ENCODE measurements at regions not wholly inside any gene's neighbourhood (a gene's known extent, or its start where the extent isn't known, plus 50 kb on each side); places are given as distances from the start of the nearest gene placed in this dataset.

- Mint-ChIP-seq H3K4me3 (no peak overlapping the region), H3K27ac (no peak overlapping the region), H3K36me3 (ENCODE audit: low read depth) (no peaks in the 10 kb centered on the region), H3K27me3 (no peaks in the 10 kb centered on the region), H3K9me3 (no peaks in the 10 kb centered on the region), H3K4me1 (no peaks in the 10 kb centered on the region)
- no peak for DNase-seq
- ChIA-PET CTCF (no interaction called here), POLR2A (no interaction called here)
Measured at GRCh38 chr9:117542021-117542420, 127.2 kb upstream of the ASTN2 start.

DNA sequence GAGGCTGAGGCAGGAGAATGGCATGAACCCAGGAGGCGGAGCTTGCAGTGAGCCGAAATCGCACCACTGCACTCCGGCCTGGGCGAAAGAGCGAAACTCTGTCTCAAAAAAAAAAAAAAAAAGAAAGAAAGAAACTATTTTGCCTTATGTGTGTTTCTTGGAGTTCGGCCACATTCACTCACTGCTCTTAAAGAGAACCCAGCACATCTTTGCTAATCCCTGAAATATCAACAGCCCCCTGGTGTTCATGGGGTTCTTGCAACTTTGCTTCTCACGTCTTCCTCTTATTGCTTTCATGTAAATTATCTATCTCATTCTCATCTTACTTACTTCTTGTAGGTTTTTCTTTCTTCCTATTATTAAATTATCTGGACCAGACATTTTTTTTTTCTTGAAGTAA lies 126.3 kb upstream of the ASTN2 start:
- Mint-ChIP-seq H3K27me3 (no peaks in the 10 kb centered on the region), H3K27ac (no peak overlapping the region), H3K4me1 (no peaks in the 10 kb centered on the region), H3K9me3 (no peaks in the 10 kb centered on the region), H3K36me3 (ENCODE audit: low read depth) (no peaks in the 10 kb centered on the region), H3K4me3 (no peak overlapping the region)
- no peak for DNase-seq
- POLR2A ChIA-PET, result no interaction called here
- CTCF ChIA-PET, result no interaction called here

- ChIA-PET POLR2A (no interaction called here), CTCF (no interaction called here)
- no peaks in the 10 kb centered on the region for H3K4me1 Mint-ChIP-seq
- H3K4me3 Mint-ChIP-seq, result no peak overlapping the region
- no peak for DNase-seq
- no peaks in the 10 kb centered on the region for H3K9me3 Mint-ChIP-seq
- H3K36me3 Mint-ChIP-seq (ENCODE audit: low read depth), result no peaks in the 10 kb centered on the region
- H3K27ac Mint-ChIP-seq, result no peak overlapping the region
- no peaks in the 10 kb centered on the region for H3K27me3 Mint-ChIP-seq
Measured at GRCh38 chr9:117535973-117536372, 121.1 kb upstream of the ASTN2 start.

GRCh38 chr9:117535434-117535833 lies 120.6 kb upstream of the ASTN2 start:
- POLR2A ChIA-PET, result no interaction called here
- no peak overlapping the region for H3K27ac Mint-ChIP-seq

DNA sequence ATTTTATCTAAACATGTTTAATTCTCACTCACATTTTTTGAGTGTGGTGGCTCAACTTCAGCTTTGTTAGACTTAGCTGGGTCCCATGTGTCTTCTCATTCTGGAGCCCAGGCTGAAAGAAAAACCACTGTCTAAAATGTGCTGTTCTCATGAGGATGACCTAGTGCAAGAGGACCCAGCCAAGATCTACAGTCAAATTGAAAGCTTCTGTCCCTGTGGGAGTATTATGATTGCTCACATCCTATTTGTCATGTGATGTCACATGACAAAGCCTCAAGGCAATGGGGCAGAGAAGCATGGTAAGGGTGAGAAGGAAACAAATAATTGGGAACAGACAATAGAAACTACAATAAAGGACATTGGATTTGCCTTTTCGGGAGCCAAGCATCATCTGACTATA lies 113.4 kb upstream of the ASTN2 start:
- no peak overlapping the region for H3K27ac Mint-ChIP-seq
- no peak overlapping the region for H3K4me3 Mint-ChIP-seq
- no peaks in the 10 kb centered on the region for H3K27me3 Mint-ChIP-seq
- H3K4me1 Mint-ChIP-seq, result no peaks in the 10 kb centered on the region
- no peaks in the 10 kb centered on the region for H3K36me3 Mint-ChIP-seq (ENCODE audit: low read depth)
- POLR2A ChIA-PET, result no interaction called here
- no peak for DNase-seq
- CTCF ChIA-PET, result no interaction called here
- H3K9me3 Mint-ChIP-seq, result no peaks in the 10 kb centered on the region

More at GRCh38 chr9:117535434-117535833, 120.6 kb upstream of the ASTN2 start:
- no peaks in the 10 kb centered on the region for H3K27me3 Mint-ChIP-seq
- H3K9me3 Mint-ChIP-seq, result no peaks in the 10 kb centered on the region
- no peaks in the 10 kb centered on the region for H3K4me1 Mint-ChIP-seq
- no peak for DNase-seq
- H3K36me3 Mint-ChIP-seq (ENCODE audit: low read depth), result no peaks in the 10 kb centered on the region
- CTCF ChIA-PET, result no interaction called here
- no peak overlapping the region for H3K4me3 Mint-ChIP-seq

GRCh38 chr9:117526674-117527073 lies 111.8 kb upstream of the ASTN2 start:
- CTCF ChIA-PET, result no interaction called here
- no peak overlapping the region for H3K4me3 Mint-ChIP-seq

DNA sequence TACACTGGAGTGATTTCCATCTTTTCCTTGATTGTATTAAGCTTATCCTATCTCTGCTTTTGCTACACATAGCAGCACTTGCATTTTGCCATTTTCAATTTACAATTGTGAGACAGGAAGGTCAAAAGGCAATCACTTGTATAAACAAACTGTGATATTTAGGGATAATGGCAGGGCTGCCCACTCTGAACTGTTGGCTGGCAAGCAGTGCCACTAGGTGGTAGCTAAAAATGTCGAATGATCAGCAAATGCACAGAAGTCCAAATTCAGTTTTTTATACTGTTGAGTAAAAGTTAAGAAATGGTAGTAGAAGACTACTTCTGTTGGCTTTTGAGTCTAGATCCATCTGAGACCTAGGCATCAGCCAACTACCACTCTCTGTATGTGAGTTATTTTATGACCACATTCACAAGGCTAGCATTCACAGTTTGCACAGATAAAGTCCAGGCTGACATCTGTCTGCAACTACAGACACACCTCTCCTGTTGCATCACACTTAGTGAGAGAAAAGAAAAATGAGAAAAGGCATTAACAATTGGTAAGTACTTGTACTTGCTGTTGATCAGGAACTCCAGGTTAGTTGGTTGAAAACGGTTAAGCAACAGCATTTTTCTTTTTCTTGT lies 108.8 kb upstream of the ASTN2 start:
- Mint-ChIP-seq H3K27ac (no peak overlapping the region), H3K36me3 (ENCODE audit: low read depth) (no peaks in the 10 kb centered on the region), H3K27me3 (no peaks in the 10 kb centered on the region), H3K9me3 (peaks cover 4% of the 10 kb centered on the region), H3K4me3 (no peak overlapping the region), H3K4me1 (no peaks in the 10 kb centered on the region)
- POLR2A ChIA-PET, result no interaction called here
- DNase-seq, result no peak
- CTCF ChIA-PET, result no interaction called here

More at GRCh38 chr9:117526674-117527073, 111.8 kb upstream of the ASTN2 start:
- no peak for DNase-seq
- H3K9me3 Mint-ChIP-seq, result no peaks in the 10 kb centered on the region
- POLR2A ChIA-PET, result no interaction called here
- H3K27ac Mint-ChIP-seq, result no peak overlapping the region
- H3K4me1 Mint-ChIP-seq, result no peaks in the 10 kb centered on the region
- H3K27me3 Mint-ChIP-seq, result no peaks in the 10 kb centered on the region
- no peaks in the 10 kb centered on the region for H3K36me3 Mint-ChIP-seq (ENCODE audit: low read depth)

GRCh38 chr9:117521293-117521692 lies 106.4 kb upstream of the ASTN2 start:
- CTCF ChIA-PET, result no interaction called here
- Mint-ChIP-seq H3K27me3 (no peaks in the 10 kb centered on the region), H3K9me3 (peaks cover 4% of the 10 kb centered on the region)

GRCh38 chr9:117516676-117517632 lies 102.1 kb upstream of the ASTN2 start:
- no peaks in the 10 kb centered on the region for H3K27me3 Mint-ChIP-seq

More at GRCh38 chr9:117521293-117521692, 106.4 kb upstream of the ASTN2 start:
- H3K27ac Mint-ChIP-seq, result no peak overlapping the region
- H3K36me3 Mint-ChIP-seq (ENCODE audit: low read depth), result no peaks in the 10 kb centered on the region
- no peaks in the 10 kb centered on the region for H3K4me1 Mint-ChIP-seq
- H3K4me3 Mint-ChIP-seq, result no peak overlapping the region
- DNase-seq, result no peak
- POLR2A ChIA-PET, result no interaction called here

DNA sequence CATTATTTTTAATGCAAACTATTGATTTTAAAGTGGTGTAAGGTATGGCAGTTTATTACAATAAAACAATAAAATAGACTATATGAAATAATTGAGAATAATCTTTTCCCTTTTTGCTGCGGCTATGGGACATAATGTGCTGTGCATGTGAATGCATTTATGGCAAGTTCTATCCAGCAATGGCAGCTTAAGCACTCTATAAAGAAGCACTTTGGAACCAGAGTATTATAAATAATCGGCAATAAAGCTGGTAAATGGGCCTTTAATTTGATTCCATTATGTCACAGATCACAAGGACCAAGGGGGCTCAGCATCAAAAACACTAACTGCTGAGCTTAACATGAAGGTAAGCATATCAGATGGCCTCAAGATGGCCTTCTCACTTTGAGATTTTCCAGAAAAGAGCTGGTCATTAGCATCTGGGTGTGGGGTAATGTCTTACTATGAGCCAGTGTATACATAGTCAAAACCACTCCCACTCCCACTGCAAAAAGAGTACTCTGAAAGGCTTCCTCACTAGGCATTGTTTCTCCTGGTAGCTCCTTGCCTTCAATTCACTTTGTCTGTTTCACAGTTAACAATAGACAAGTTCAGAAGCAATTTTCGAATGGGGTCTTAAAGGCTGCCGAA lies 97.1 kb upstream of the ASTN2 start:
- H3K4me1 Mint-ChIP-seq, result no peaks in the 10 kb centered on the region
- no peaks in the 10 kb centered on the region for H3K9me3 Mint-ChIP-seq
- H3K27ac Mint-ChIP-seq, result no peak overlapping the region
- H3K27me3 Mint-ChIP-seq, result no peaks in the 10 kb centered on the region
- H3K36me3 Mint-ChIP-seq (ENCODE audit: low read depth), result no peaks in the 10 kb centered on the region
- no peak overlapping the region for H3K4me3 Mint-ChIP-seq
- ChIA-PET CTCF (no interaction called here), POLR2A (no interaction called here)
- no peak for DNase-seq

More at GRCh38 chr9:117516676-117517632, 102.1 kb upstream of the ASTN2 start:
- POLR2A ChIA-PET, result no interaction called here
- Mint-ChIP-seq H3K9me3 (peaks cover 4% of the 10 kb centered on the region), H3K36me3 (ENCODE audit: low read depth) (no peaks in the 10 kb centered on the region), H3K27ac (no peak overlapping the region), H3K4me3 (no peak overlapping the region), H3K4me1 (no peaks in the 10 kb centered on the region)
- CTCF ChIA-PET, result no interaction called here
- no peak for DNase-seq

DNA sequence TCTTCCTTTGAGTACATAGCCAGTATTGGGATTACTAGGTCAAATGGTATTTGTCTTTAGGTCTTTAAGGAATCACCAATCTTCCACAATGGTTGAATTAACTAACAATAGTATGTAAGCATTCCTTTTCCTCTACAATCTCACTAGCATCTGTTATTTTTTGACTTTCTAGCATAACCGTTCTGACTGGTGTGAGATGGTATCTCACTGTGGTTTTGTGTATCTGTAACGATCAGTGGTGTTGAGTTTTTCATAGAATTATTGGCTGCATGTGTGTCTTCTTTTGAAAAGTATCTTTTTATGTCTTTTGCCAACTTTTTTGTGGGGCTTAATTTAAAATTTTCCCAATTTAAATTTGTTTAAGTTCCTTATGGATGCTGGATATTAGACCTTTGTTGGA lies 81.5 kb upstream of the ASTN2 start:
- H3K27me3 Mint-ChIP-seq, result no peaks in the 10 kb centered on the region
- no peak for DNase-seq
- POLR2A ChIA-PET, result no interaction called here
- no peak overlapping the region for H3K4me3 Mint-ChIP-seq
- CTCF ChIA-PET, result no interaction called here
- peaks cover 6% of the 10 kb centered on the region for H3K4me1 Mint-ChIP-seq
- no peak overlapping the region for H3K27ac Mint-ChIP-seq
- H3K36me3 Mint-ChIP-seq (ENCODE audit: low read depth), result no peaks in the 10 kb centered on the region
- no peaks in the 10 kb centered on the region for H3K9me3 Mint-ChIP-seq

- H3K27ac Mint-ChIP-seq, result no peak overlapping the region
- H3K4me1 Mint-ChIP-seq, result peaks cover 6% of the 10 kb centered on the region
- H3K36me3 Mint-ChIP-seq (ENCODE audit: low read depth), result no peaks in the 10 kb centered on the region
- H3K4me3 Mint-ChIP-seq, result no peak overlapping the region
- no peak for DNase-seq
- H3K27me3 Mint-ChIP-seq, result no peaks in the 10 kb centered on the region
- H3K9me3 Mint-ChIP-seq, result no peaks in the 10 kb centered on the region
- CTCF ChIA-PET, result interaction anchor here (0.8 to 1.6 kb wide), 3 partner anchors 9 to 13 kb away, joined by 3 read pairs; no protein-coding TSS in a partner anchor
- POLR2A ChIA-PET, result no interaction called here
Measured at GRCh38 chr9:117494401-117495090, 79.7 kb upstream of the ASTN2 start.

GRCh38 chr9:117492476-117492875 lies 77.6 kb upstream of the ASTN2 start:
- no peak overlapping the region for H3K27ac Mint-ChIP-seq
- H3K36me3 Mint-ChIP-seq (ENCODE audit: low read depth), result no peaks in the 10 kb centered on the region
- H3K4me3 Mint-ChIP-seq, result no peak overlapping the region
- H3K4me1 Mint-ChIP-seq, result peaks cover 6% of the 10 kb centered on the region
- ChIA-PET POLR2A (no interaction called here), CTCF (no interaction called here)
- no peak for DNase-seq
- no peaks in the 10 kb centered on the region for H3K27me3 Mint-ChIP-seq
- H3K9me3 Mint-ChIP-seq, result no peaks in the 10 kb centered on the region

Measured in activated CD4-positive, alpha-beta memory T cell treated with anti-CD3 and anti-CD28 coated beads, Interleukin-2, amount 10 ng/mL, durations not matched to agents 7 days and 5 days (primary cell).